Spleen (tissue), 11 donors: ENCODE measurements at regions not wholly inside any gene's neighbourhood (a gene's known extent, or its start where the extent isn't known, plus 50 kb on each side); places are given as distances from the start of the nearest gene placed in this dataset.

Experiments used
- DNase-seq: peaks from one replicate; pipeline ENCODE4 v3.0.0-alpha.2; 2020
- H3K27ac ChIP-seq, 8 donors: fragments of 200-600 bp; sonication (generic) in 7 of 8; 1 replicate in 4 of 8; 2 replicates in 4 of 8; pipeline versions ENCODE4 v1.5.0 to v1.8.0; 2016 to 2021; ENCODE audit warnings: inconsistent platforms in 4 of 8, mild to moderate bottlenecking in 4 of 8, moderate library complexity in 1 of 8
- H3K27me3 ChIP-seq, 7 donors: fragments of 200-600 bp; sonication (generic) in 6 of 7; replicated peaks in 1 of 7; 1 replicate in 4 of 7; 2 replicates in 3 of 7; pipeline versions ENCODE4 v1.5.0 to v1.8.0; 2016 to 2021; ENCODE audit warnings: inconsistent platforms in 3 of 7, mild to moderate bottlenecking in 1 of 7
- H3K36me3 ChIP-seq, 6 donors: fragments of 200-600 bp; sonication (generic) in 5 of 6; 1 replicate in 4 of 6; 2 replicates in 2 of 6; pipeline versions ENCODE4 v1.5.0 to v1.8.0; 2016 to 2021; ENCODE audit warnings: inconsistent platforms in 2 of 6
- H3K4me1 ChIP-seq, 6 donors: fragments of 200-600 bp; sonication (generic) in 5 of 6; 1 replicate in 3 of 6; 2 replicates in 3 of 6; pipeline versions ENCODE4 v1.5.0 to v1.8.0; 2016 to 2021; ENCODE audit warnings: inconsistent platforms in 3 of 6
- H3K4me3 ChIP-seq, 8 donors: fragments of 200-600 bp; sonication (generic) in 7 of 8; 1 replicate in 4 of 8; 2 replicates in 4 of 8; pipeline versions ENCODE4 v1.5.0 to v1.8.0; 2016 to 2021; ENCODE audit warnings: inconsistent platforms in 4 of 8, mild to moderate bottlenecking in 4 of 8, moderate library complexity in 2 of 8
- H3K9me3 ChIP-seq, 8 donors: fragments of 200-600 bp; sonication (generic) in 7 of 8; 1 replicate in 4 of 8; 2 replicates in 4 of 8; pipeline versions ENCODE4 v1.5.0 to v1.8.0; 2016 to 2021; ENCODE audit warnings: inconsistent platforms in 4 of 8
- CTCF ChIP-seq, 11 experiments: fragments of 200-600 bp in 7 of 11; fragments of 450-650 bp in 4 of 11; sonication (generic) in 4 of 11; IDR thresholded peaks in 8 of 11; conservative IDR thresholded peaks in 3 of 11; 1 replicate in 7 of 11; 2 replicates in 4 of 11; pipeline versions ENCODE4 v1.4.0 to v1.8.0; 2016 to 2021; ENCODE audit warnings: antibody characterized with exemption in 11 of 11, inconsistent platforms in 4 of 11, mild to moderate bottlenecking in 1 of 11
- POLR2A ChIP-seq, 3 donors: fragments of 450-650 bp; IDR thresholded peaks; one replicate each; pipeline ENCODE4 v1.5.1; 2017; ENCODE audit warnings: antibody characterized with exemption in 3 of 3, mild to moderate bottlenecking in 1 of 3
- POLR2AphosphoS5 ChIP-seq, 3 donors: sonication (generic); formaldehyde crosslinking; IDR thresholded peaks; one replicate each; pipeline ENCODE4 v1.5.1; 2017; ENCODE audit warnings: antibody characterized with exemption in 3 of 3
- WGBS, 5 donors: extraction: QIAGEN DNeasy Blood & Tissue Kit in 3 of 5; methylation state at CpG; one replicate each; pipeline versions ENCODE4 v1.1.5 to v1.1.7; 2013 to 2018; 5-methylcytosine and 5-hydroxymethylcytosine counted together
- intact Hi-C: fragments of 100-400 bp; cut with DNase I; formaldehyde crosslinking; loops from one replicate; pipeline ENCODE4 v1.15.0; 2023; ENCODE audit warnings: low total_unique reads
- donor health status: healthy with polysubstance abuse.
- donor health status: DM: no; HTN: no; CAD: no; lungs with moderate emphysema.
- donor health status: DM: no; HTN: no; CAD: no.
- donor health status: Bipolar disorder and iron deficiency.
- donor health status: healthy.
- donor health status: DM: no; HTN: no; CAD: no.
- donor health status: DM: yes; HTN: yes; CAD: no.

- H3K4me1 ChIP-seq, result no peaks in the 10 kb centered on the region
- H3K27ac ChIP-seq, result no peak overlapping the region
- H3K9me3 ChIP-seq, result no peaks in the 10 kb centered on the region
- WGBS, 5 donors, result 74 to 86% (median 82%) methylated on average over 11 of the region's 11 CpGs
- no peak overlapping the region for H3K4me3 ChIP-seq
- DNase-seq, result no peak
- peaks cover 0 to 4% (median 0%) of the 10 kb centered on the region in 7 donors for H3K27me3 ChIP-seq
- TF ChIP-seq POLR2AphosphoS5 (IDR thresholded peaks at IDR 0.05) (no peak), CTCF (IDR thresholded peaks at IDR 0.05 in 8 of 11, conservative IDR thresholded peaks at IDR 0.05 in 3 of 11) (no peak), POLR2A (IDR thresholded peaks at IDR 0.05) (no peak)
- no peaks in the 10 kb centered on the region for H3K36me3 ChIP-seq
- intact Hi-C loops, result no loop called here
Measured at GRCh38 chr11:127059286-127059685, 58.7 kb upstream of the KIRREL3 start.

- peaks cover 0 to 4% (median 0%) of the 10 kb centered on the region in 7 donors for H3K27me3 ChIP-seq
- H3K4me1 ChIP-seq, result no peaks in the 10 kb centered on the region
- no peak overlapping the region for H3K27ac ChIP-seq
- TF ChIP-seq POLR2A (IDR thresholded peaks at IDR 0.05) (no peak), CTCF (IDR thresholded peaks at IDR 0.05 in 8 of 11, conservative IDR thresholded peaks at IDR 0.05 in 3 of 11) (no peak), POLR2AphosphoS5 (IDR thresholded peaks at IDR 0.05) (no peak)
- WGBS, 5 donors, result 80 to 93% (median 87%) methylated on average over 2 of the region's 2 CpGs
- H3K36me3 ChIP-seq, result no peaks in the 10 kb centered on the region
- intact Hi-C loops, result no loop called here
- DNase-seq, result no peak
- no peaks in the 10 kb centered on the region for H3K9me3 ChIP-seq
- H3K4me3 ChIP-seq, result no peak overlapping the region
Measured at GRCh38 chr11:127058524-127058923, 58.0 kb upstream of the KIRREL3 start.

DNA sequence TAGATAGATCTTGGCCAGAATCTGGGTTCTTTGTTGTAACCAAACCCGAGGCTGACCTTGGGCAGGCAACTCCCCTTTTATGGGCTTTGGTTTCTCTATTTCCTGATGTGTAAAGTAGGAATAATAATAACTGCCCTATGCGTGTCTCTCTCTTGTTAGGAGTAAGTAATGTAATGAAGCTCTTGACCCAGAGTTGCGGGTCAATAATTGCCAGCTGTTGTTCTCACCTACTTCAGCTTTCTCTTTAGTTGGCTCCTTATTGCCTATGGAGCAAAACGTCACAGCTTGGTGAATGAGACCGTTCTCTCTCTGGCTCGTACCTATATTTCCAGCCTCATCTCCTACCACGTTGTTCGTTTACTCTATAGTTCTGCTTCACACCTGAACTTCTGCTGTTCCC is 56.6 kb upstream of the KIRREL3 start:
- intact Hi-C loops, result no loop called here
- peaks cover 0 to 4% (median 0%) of the 10 kb centered on the region in 7 donors for H3K27me3 ChIP-seq
- H3K4me3 ChIP-seq, result no peak overlapping the region
- TF ChIP-seq CTCF (IDR thresholded peaks at IDR 0.05 in 8 of 11, conservative IDR thresholded peaks at IDR 0.05 in 3 of 11), result no peak
- no peak for TF ChIP-seq POLR2AphosphoS5 (IDR thresholded peaks at IDR 0.05)
- no peak for TF ChIP-seq POLR2A (IDR thresholded peaks at IDR 0.05)
- DNase-seq, result no peak
- WGBS, 5 donors, result 79 to 89% (median 82%) methylated on average over 8 of the region's 8 CpGs
- H3K36me3 ChIP-seq, result no peaks in the 10 kb centered on the region
- H3K9me3 ChIP-seq, result no peaks in the 10 kb centered on the region
- no peaks in the 10 kb centered on the region for H3K4me1 ChIP-seq
- no peak overlapping the region for H3K27ac ChIP-seq

DNA sequence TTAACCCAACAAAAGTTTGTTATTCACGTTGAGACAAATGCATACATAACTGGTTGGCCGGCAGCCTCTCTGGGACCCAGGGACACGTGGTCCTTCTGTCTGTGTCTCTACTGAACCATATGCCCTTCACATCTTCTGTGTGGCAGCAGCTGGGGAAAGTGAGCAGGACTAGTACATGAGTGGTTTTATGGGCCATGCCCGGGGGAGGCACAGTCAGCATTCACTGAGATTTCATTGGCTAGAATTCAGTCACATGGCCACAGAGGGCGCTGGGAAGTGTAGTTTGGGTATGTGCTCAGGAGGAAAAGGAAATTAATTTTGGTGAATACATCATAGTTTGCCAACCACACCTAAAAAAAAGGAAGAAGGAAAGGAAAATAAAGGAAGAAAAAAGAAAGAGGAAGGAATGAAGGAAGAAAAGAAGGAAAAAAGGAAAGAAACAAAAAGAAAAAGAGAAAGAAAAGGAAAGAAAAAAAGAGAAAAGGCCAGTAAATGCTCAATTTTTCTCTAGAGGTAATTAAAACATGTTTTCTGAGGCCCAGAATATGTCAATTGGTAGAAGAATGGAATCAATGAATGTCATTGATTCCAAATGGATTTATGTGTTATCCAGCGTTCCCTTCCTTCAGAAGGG is 55.9 kb upstream of the KIRREL3 start:
- intact Hi-C loops, result no loop called here
- Histone ChIP-seq H3K27ac (no peak overlapping the region), H3K27me3 (peaks cover 0 to 4% (median 0%) of the 10 kb centered on the region in 7 donors), H3K4me1 (no peaks in the 10 kb centered on the region), H3K36me3 (no peaks in the 10 kb centered on the region), H3K4me3 (no peak overlapping the region), H3K9me3 (no peaks in the 10 kb centered on the region)
- WGBS, 5 donors, result 72 to 84% (median 77%) methylated on average over 6 of the region's 6 CpGs
- no peak for DNase-seq
- TF ChIP-seq POLR2A (IDR thresholded peaks at IDR 0.05), result no peak
- TF ChIP-seq POLR2AphosphoS5 (IDR thresholded peaks at IDR 0.05), result no peak
- TF ChIP-seq CTCF (IDR thresholded peaks at IDR 0.05 in 8 of 11, conservative IDR thresholded peaks at IDR 0.05 in 3 of 11), result no peak
